Endothelial cell of umbilical vein (primary cell): ENCODE measurements at regions not wholly inside any gene's neighbourhood (a gene's known extent, or its start where the extent isn't known, plus 50 kb on each side); places are given as distances from the start of the nearest gene placed in this dataset.

Source experiments
- BruUV-seq: library from RNA; stranded (reverse); fragments of 400-500 nt; replicated peaks from 2 replicates; lab custom pipeline; 2021; lab: Mats Ljungman, UMichigan
- CTCF ChIA-PET: fragments of 300-600, 350-600 bp; sonication (Branson Sonifier 250); formaldehyde crosslinking; loops from one replicate; lab custom pipeline; 2021; ENCODE audit warnings: antibody characterized with exemption, inconsistent platforms; lab: Charles Lee
- POLR2A ChIA-PET: fragments of 300-600, 350-600 bp; sonication (Branson Sonifier 250); formaldehyde crosslinking; loops from one replicate; lab custom pipeline; 2021; ENCODE audit warnings: antibody characterized with exemption, inconsistent platforms; lab: Charles Lee
- DNase-seq: peaks from one replicate; pipeline ENCODE4 v3.0.0-alpha.2; 2011; ENCODE audit warnings: low read depth, low spot score
- FAIRE-seq: peaks from 2 replicates; lab custom pipeline; 2011; peaks lifted over from hg19 to GRCh38; lab: Jason Lieb, UNC
- H2AFZ ChIP-seq: 2 replicates; pipeline ENCODE4 v1.6.0; 2012; ENCODE audit warnings: low read depth, low read length, control low read depth, inconsistent platforms
- H3K27ac ChIP-seq: 2 replicates; pipeline ENCODE4 v1.5.1; 2011; ENCODE audit warnings: low read depth, mild to moderate bottlenecking, control low read depth, low read length, moderate library complexity; ENCODE audit not compliant: insufficient read depth
- H3K27me3 ChIP-seq, 2 experiments: 2 replicates each; pipeline versions ENCODE4 v1.6.0 to v1.6.1; 2011; ENCODE audit warnings: low read length in 2 of 2, mixed read lengths in 1 of 2; ENCODE audit not compliant: control insufficient read depth in 2 of 2, insufficient read depth in 2 of 2
- H3K36me3 ChIP-seq, 2 experiments: 2 replicates in 1 of 2; 3 replicates in 1 of 2; pipeline ENCODE4 v1.5.1; 2011; ENCODE audit warnings: low read length in 2 of 2, mild to moderate bottlenecking in 1 of 2, moderate library complexity in 1 of 2; ENCODE audit not compliant: control insufficient read depth in 2 of 2, insufficient read depth in 2 of 2; ENCODE audit errors: extremely low read depth in 1 of 2
- H3K4me1 ChIP-seq: 3 replicates; pipeline ENCODE4 v1.5.1; 2011; ENCODE audit warnings: mild to moderate bottlenecking, low read length; ENCODE audit not compliant: control insufficient read depth, insufficient read depth; ENCODE audit errors: extremely low read depth
- H3K4me2 ChIP-seq: 2 replicates; pipeline ENCODE4 v1.6.1; 2011; ENCODE audit warnings: low read length, control low read depth, mixed read lengths; ENCODE audit not compliant: insufficient read depth
- H3K4me3 ChIP-seq, 3 experiments: fragments of 200-600 bp in 1 of 3; sonication (generic), shearing (Covaris generic) in 1 of 3; replicated peaks in 1 of 3; 2 replicates each; pipeline ENCODE4 v1.5.1; 2011 to 2016; ENCODE audit warnings: control low read depth in 3 of 3, low read length in 3 of 3, mild to moderate bottlenecking in 2 of 3, inconsistent platforms in 1 of 3, low read depth in 1 of 3, moderate library complexity in 1 of 3; ENCODE audit not compliant: insufficient read depth in 1 of 3
- H3K79me2 ChIP-seq: 2 replicates; pipeline ENCODE4 v1.6.0; 2012; ENCODE audit warnings: low read length, inconsistent platforms; ENCODE audit not compliant: control insufficient read depth, insufficient read depth
- H3K9ac ChIP-seq: replicated peaks from 2 replicates; pipeline ENCODE3; 2011; ENCODE audit warnings: low read length, control low read depth; ENCODE audit not compliant: insufficient read depth; ENCODE audit errors: extremely low read depth
- H3K9me1 ChIP-seq: replicated peaks from 3 replicates; pipeline ENCODE4 v1.6.0; 2011; ENCODE audit warnings: mild to moderate bottlenecking, low read length; ENCODE audit not compliant: control insufficient read depth, insufficient read depth; ENCODE audit errors: extremely low read depth
- H3K9me3 ChIP-seq: replicated peaks from 2 replicates; pipeline ENCODE4 v1.5.1; 2012; ENCODE audit warnings: low read length, inconsistent platforms; ENCODE audit not compliant: control insufficient read depth, insufficient read depth
- H4K20me1 ChIP-seq: replicated peaks from 2 replicates; pipeline ENCODE3; 2011; ENCODE audit warnings: mild to moderate bottlenecking, low read length; ENCODE audit not compliant: control insufficient read depth, insufficient read depth; ENCODE audit errors: extremely low read depth
- CTCF ChIP-seq, 2 donors: IDR thresholded peaks; 1 replicate in 1 of 2; 2 replicates in 1 of 2; pipeline ENCODE4 v1.5.1; 2011; ENCODE audit warnings: low read length in 2 of 2, mild to moderate bottlenecking in 2 of 2, moderate library complexity in 2 of 2, control low read depth in 1 of 2, inconsistent platforms in 1 of 2, low read depth in 1 of 2; ENCODE audit not compliant: insufficient read depth in 1 of 2; ENCODE audit errors: extremely low read depth in 1 of 2
- EZH2 ChIP-seq: IDR thresholded peaks from 2 replicates; pipeline ENCODE4 v1.6.1; 2012; ENCODE audit warnings: borderline replicate concordance, low read depth, mild to moderate bottlenecking, moderate library complexity, low read length, inconsistent platforms; ENCODE audit not compliant: severe bottlenecking
- FOS ChIP-seq: IDR thresholded peaks from 2 replicates; pipeline ENCODE4 v1.6.1; 2011; ENCODE audit warnings: mild to moderate bottlenecking, low read length, moderate library complexity, borderline replicate concordance; ENCODE audit not compliant: insufficient read depth
- GATA2 ChIP-seq: IDR thresholded peaks from 2 replicates; pipeline ENCODE4 v1.7.0; 2011; ENCODE audit warnings: low read depth, mild to moderate bottlenecking, moderate library complexity, mixed read lengths, low read length; ENCODE audit not compliant: insufficient read length, insufficient read depth
- JUN ChIP-seq: IDR thresholded peaks from 2 replicates; pipeline ENCODE4 v1.6.1; 2011; ENCODE audit warnings: borderline replicate concordance, low read depth; ENCODE audit not compliant: insufficient read length, insufficient read depth
- MAX ChIP-seq: IDR thresholded peaks from 2 replicates; pipeline ENCODE4 v1.6.1; 2011; ENCODE audit not compliant: insufficient read depth, insufficient read length
- MYC ChIP-seq: IDR thresholded peaks from one replicate; pipeline ENCODE4 v1.6.1; 2011; ENCODE audit warnings: mild to moderate bottlenecking, low read depth, low read length
- POLR2A ChIP-seq: IDR thresholded peaks from 2 replicates; pipeline ENCODE4 v1.6.1; 2012; ENCODE audit warnings: low read depth, mild to moderate bottlenecking, control low read depth, low read length
- POLR2AphosphoS5 ChIP-seq: IDR thresholded peaks from 2 replicates; pipeline ENCODE4 v1.6.1; 2012; ENCODE audit warnings: low read depth, mild to moderate bottlenecking, control low read depth, low read length, moderate library complexity; ENCODE audit not compliant: insufficient read depth
- dilution Hi-C: fragments of 300-500 bp; cut with MboI; formaldehyde crosslinking; loops from one replicate; pipeline ENCODE4 v1.15.0; 2019; ENCODE audit warnings: low sequenced_read_pairs; ENCODE audit not compliant: extremely low pct_ligation_motif_present
- intact Hi-C: fragments of 100-400 bp; cut with micrococcal nuclease; formaldehyde crosslinking; loops from one replicate; pipeline ENCODE4 v1.10.0; 2022

- Histone ChIP-seq H3K9ac (no peak overlapping the region), H3K79me2 (peaks cover 24% of the 10 kb centered on the region), H4K20me1 (no peaks in the 10 kb centered on the region), H2AFZ (no peak overlapping the region), H3K36me3 (no peaks in the 10 kb centered on the region), H3K4me3 (no peak overlapping the region), H3K27me3 (no peaks in the 10 kb centered on the region), H3K9me3 (no peaks in the 10 kb centered on the region), H3K4me2 (no peak overlapping the region), H3K9me1 (no peaks in the 10 kb centered on the region), H3K4me1 (peaks cover 23% of the 10 kb centered on the region), H3K27ac (no peak overlapping the region)
- ChIA-PET POLR2A (no interaction called here), CTCF (interaction anchor here (0.6 kb wide), 1 partner anchor 475 kb away, joined by 3 read pairs; no protein-coding TSS in a partner anchor)
- dilution Hi-C loops (no loop called here), intact Hi-C loops (no loop called here)
- no peak for FAIRE-seq
- DNase-seq: no peak
- TF ChIP-seq EZH2 (no peak), MAX (no peak), MYC (no peak), POLR2AphosphoS5 (no peak), GATA2 (no peak), CTCF (IDR thresholded peaks at IDR 0.05; ENCODE audit: extremely low read depth in 1 of 2, insufficient read depth in 1 of 2, low read depth in 1 of 2, low read length in 2 of 2) (no peak), POLR2A (no peak), FOS (no peak), JUN (no peak)
- BruUV-seq: no TSS peak
Observed at GRCh38 chr2:134146161-134146560, 107.7 kb upstream of the MGAT5 start.
